Nephron (organoid): ENCODE measurements at regions not wholly inside any gene's neighbourhood (a gene's known extent, or its start where the extent isn't known, plus 50 kb on each side); places are given as distances from the start of the nearest gene placed in this dataset.
A peak's percentile ranks its signal among the peaks of the same experiment; 100 is the strongest.

Source experiments
- H3K27ac Mint-ChIP-seq, 3 experiments: 2 replicates each; pipeline ENCODE4 v1.8.0; 2020; ENCODE audit warnings: mixed read lengths in 3 of 3, mild to moderate bottlenecking in 2 of 3, moderate library complexity in 1 of 3
- H3K27me3 Mint-ChIP-seq: 2 replicates; pipeline ENCODE4 v1.8.0; 2021; ENCODE audit warnings: low read depth, mild to moderate bottlenecking, moderate library complexity, mixed read lengths
- H3K36me3 Mint-ChIP-seq: 2 replicates; pipeline ENCODE4 v1.8.0; 2020; ENCODE audit warnings: low read depth, mixed read lengths
- H3K4me1 Mint-ChIP-seq: 2 replicates; pipeline ENCODE4 v1.8.0; 2020; ENCODE audit warnings: mixed read lengths
- H3K4me3 Mint-ChIP-seq, 3 experiments: 2 replicates each; pipeline ENCODE4 v1.8.0; 2020; ENCODE audit warnings: mild to moderate bottlenecking in 3 of 3, mixed read lengths in 3 of 3, moderate library complexity in 2 of 3
- H3K9me3 Mint-ChIP-seq: 2 replicates; pipeline ENCODE4 v1.8.0; 2020; ENCODE audit warnings: mixed read lengths
- CTCF ChIP-seq, 3 experiments: fragments of 200-600 bp; sonication (generic); IDR thresholded peaks; one replicate each; pipeline ENCODE4 v1.5.0; 2021; ENCODE audit warnings: antibody characterized with exemption in 3 of 3; ENCODE audit not compliant: unreplicated experiment in 3 of 3

- Mint-ChIP-seq H3K4me1 (peaks cover 22% of the 10 kb centered on the region), H3K27me3 (peaks cover 3% of the 10 kb centered on the region), H3K9me3 (peaks cover under 1% of the 10 kb centered on the region), H3K36me3 (no peaks in the 10 kb centered on the region), H3K27ac (no peak overlapping the region), H3K4me3 (no peak overlapping the region)
- TF ChIP-seq CTCF (IDR thresholded peaks at IDR 0.05; ENCODE audit: unreplicated experiment in 3 of 3), result no peak
Observed at GRCh38 chr5:24367216-24367615, 277.6 kb downstream of the CDH10 start.

- Mint-ChIP-seq H3K27me3 (peaks cover 3% of the 10 kb centered on the region), H3K27ac (no peak overlapping the region), H3K4me1 (peaks cover 22% of the 10 kb centered on the region), H3K9me3 (no peaks in the 10 kb centered on the region), H3K36me3 (no peaks in the 10 kb centered on the region), H3K4me3 (no peak overlapping the region)
- TF ChIP-seq CTCF (IDR thresholded peaks at IDR 0.05; ENCODE audit: unreplicated experiment in 3 of 3), result no peak
Observed at GRCh38 chr5:24368115-24368514, 276.7 kb downstream of the CDH10 start.

- Mint-ChIP-seq H3K27me3 (no peaks in the 10 kb centered on the region), H3K4me3 (no peak overlapping the region), H3K4me1 (peaks cover 20% of the 10 kb centered on the region), H3K9me3 (no peaks in the 10 kb centered on the region), H3K36me3 (no peaks in the 10 kb centered on the region), H3K27ac (peak overlapping the region; percentile 28 to 78 (median 70))
- no peak for TF ChIP-seq CTCF (IDR thresholded peaks at IDR 0.05; ENCODE audit: unreplicated experiment in 3 of 3)
Observed at GRCh38 chr5:24376210-24376609, 268.6 kb downstream of the CDH10 start.

- Mint-ChIP-seq H3K27me3 (no peaks in the 10 kb centered on the region), H3K9me3 (no peaks in the 10 kb centered on the region), H3K4me1 (peaks cover 20% of the 10 kb centered on the region), H3K36me3 (no peaks in the 10 kb centered on the region), H3K4me3 (no peak overlapping the region), H3K27ac (peak overlapping the region; percentile 28 to 78 (median 70))
- no peak for TF ChIP-seq CTCF (IDR thresholded peaks at IDR 0.05; ENCODE audit: unreplicated experiment in 3 of 3)
Observed at GRCh38 chr5:24376616-24377015, 268.2 kb downstream of the CDH10 start.

GRCh38 chr5:24381861-24382489 is 262.8 kb downstream of the CDH10 start:
- Mint-ChIP-seq H3K27me3 (no peaks in the 10 kb centered on the region), H3K4me1 (peaks cover 32% of the 10 kb centered on the region), H3K27ac (peak overlapping the region; percentile 43 to 84 (median 71)), H3K9me3 (no peaks in the 10 kb centered on the region), H3K4me3 (no peak overlapping the region), H3K36me3 (no peaks in the 10 kb centered on the region)
- TF ChIP-seq CTCF (IDR thresholded peaks at IDR 0.05; ENCODE audit: unreplicated experiment in 3 of 3), result no peak

- Mint-ChIP-seq H3K27me3 (no peaks in the 10 kb centered on the region), H3K9me3 (peaks cover 8% of the 10 kb centered on the region), H3K36me3 (no peaks in the 10 kb centered on the region), H3K4me3 (no peak overlapping the region), H3K4me1 (peaks cover 22% of the 10 kb centered on the region), H3K27ac (peak overlapping the region in 2 of 3 experiments; percentile 52 to 61)
- no peak for TF ChIP-seq CTCF (IDR thresholded peaks at IDR 0.05; ENCODE audit: unreplicated experiment in 3 of 3)
Observed at GRCh38 chr5:24385070-24385469, 259.7 kb downstream of the CDH10 start.
